Trophoblast cell (in vitro differentiated cells and primary cell): ENCODE measurements at regions not wholly inside any gene's neighbourhood (a gene's known extent, or its start where the extent isn't known, plus 50 kb on each side); places are given as distances from the start of the nearest gene placed in this dataset.

Experiments
- DNase-seq, 2 donors: peaks; one replicate each; pipeline ENCODE4 v3.0.0-alpha.2; 2016
- H2AFZ ChIP-seq: 2 replicates; pipeline ENCODE4 v1.6.1; 2013; ENCODE audit warnings: low read length, moderate library complexity, mild to moderate bottlenecking; ENCODE audit not compliant: insufficient read depth, poor library complexity
- H2AK5ac ChIP-seq: 2 replicates; pipeline ENCODE4 v1.6.1; 2013; ENCODE audit warnings: mild to moderate bottlenecking, low read length
- H2BK120ac ChIP-seq: 2 replicates; pipeline ENCODE4 v1.6.1; 2013; ENCODE audit warnings: low read length, mild to moderate bottlenecking, moderate library complexity; ENCODE audit not compliant: insufficient read depth, poor library complexity
- H2BK12ac ChIP-seq: 2 replicates; pipeline ENCODE4 v1.6.1; 2013; ENCODE audit warnings: mild to moderate bottlenecking, low read length, moderate library complexity
- H2BK5ac ChIP-seq: 2 replicates; pipeline ENCODE4 v1.6.1; 2013; ENCODE audit warnings: low read length, low read depth, moderate library complexity, mild to moderate bottlenecking; ENCODE audit not compliant: poor library complexity
- H3K14ac ChIP-seq: 2 replicates; pipeline ENCODE4 v1.6.1; 2013; ENCODE audit warnings: mild to moderate bottlenecking, low read length
- H3K18ac ChIP-seq: 2 replicates; pipeline ENCODE4 v1.6.1; 2013; ENCODE audit warnings: mild to moderate bottlenecking, low read length
- H3K23ac ChIP-seq: 2 replicates; pipeline ENCODE4 v1.6.1; 2013; ENCODE audit warnings: low read length
- H3K27ac ChIP-seq: 2 replicates; pipeline ENCODE4 v1.5.1; 2013; ENCODE audit warnings: low read depth, mild to moderate bottlenecking, inconsistent platforms, low read length, moderate library complexity
- H3K27me3 ChIP-seq: 2 replicates; pipeline ENCODE4 v1.6.1; 2013; ENCODE audit warnings: inconsistent platforms, mild to moderate bottlenecking, low read length, moderate library complexity; ENCODE audit not compliant: insufficient read depth
- H3K36me3 ChIP-seq, 2 experiments: 1 replicate in 1 of 2; 2 replicates in 1 of 2; pipeline ENCODE4 v1.6.1; 2013; ENCODE audit warnings: low read length in 2 of 2, mild to moderate bottlenecking in 2 of 2, moderate library complexity in 1 of 2; ENCODE audit not compliant: insufficient read depth in 2 of 2, control insufficient read depth in 1 of 2
- H3K4ac ChIP-seq: 2 replicates; pipeline ENCODE4 v1.6.1; 2013; ENCODE audit warnings: low read depth, mild to moderate bottlenecking, low read length, moderate library complexity
- H3K4me1 ChIP-seq, 2 experiments: 1 replicate in 1 of 2; 2 replicates in 1 of 2; pipeline ENCODE4 v1.6.1; 2013; ENCODE audit warnings: low read length in 2 of 2, mild to moderate bottlenecking in 2 of 2, moderate library complexity in 1 of 2; ENCODE audit not compliant: insufficient read depth in 2 of 2, control insufficient read depth in 1 of 2
- H3K4me2 ChIP-seq: 2 replicates; pipeline ENCODE4 v1.6.1; 2013; ENCODE audit warnings: inconsistent platforms, mild to moderate bottlenecking, low read length, moderate library complexity
- H3K4me3 ChIP-seq: 2 replicates; pipeline ENCODE4 v1.5.1; 2013; ENCODE audit warnings: mild to moderate bottlenecking, low read depth, low read length, inconsistent platforms
- H3K79me1 ChIP-seq: one replicate; pipeline ENCODE4 v1.6.1; 2013; ENCODE audit warnings: low read length
- H3K79me2 ChIP-seq: 2 replicates; pipeline ENCODE4 v1.6.1; 2013; ENCODE audit warnings: low read length, mild to moderate bottlenecking; ENCODE audit not compliant: control insufficient read depth, insufficient read depth, poor library complexity
- H3K9ac ChIP-seq: 2 replicates; pipeline ENCODE4 v1.6.1; 2013; ENCODE audit warnings: mild to moderate bottlenecking, low read length
- H3K9me3 ChIP-seq: 2 replicates; pipeline ENCODE4 v1.6.1; 2013; ENCODE audit warnings: low read depth, mild to moderate bottlenecking, control low read depth, inconsistent platforms, low read length; ENCODE audit not compliant: insufficient read depth
- H4K12ac ChIP-seq: 2 replicates; pipeline ENCODE4 v1.6.1; 2013; ENCODE audit warnings: low read depth, mild to moderate bottlenecking, low read length, moderate library complexity
- H4K8ac ChIP-seq: 2 replicates; pipeline ENCODE4 v1.6.1; 2013; ENCODE audit warnings: low read depth, mild to moderate bottlenecking, low read length, moderate library complexity
- H4K91ac ChIP-seq: one replicate; pipeline ENCODE4 v1.6.1; 2013; ENCODE audit warnings: low read depth, mild to moderate bottlenecking, low read length, moderate library complexity
- WGBS: extraction: QIAGEN DNeasy Blood & Tissue Kit; methylation state at CpG from one replicate; pipeline ENCODE4 v1.1.7; 2013; ENCODE audit warnings: missing lambda C conversion rate; ENCODE audit not compliant: insufficient read length, insufficient coverage; ENCODE audit errors: extremely low coverage; 5-methylcytosine and 5-hydroxymethylcytosine counted together

DNA sequence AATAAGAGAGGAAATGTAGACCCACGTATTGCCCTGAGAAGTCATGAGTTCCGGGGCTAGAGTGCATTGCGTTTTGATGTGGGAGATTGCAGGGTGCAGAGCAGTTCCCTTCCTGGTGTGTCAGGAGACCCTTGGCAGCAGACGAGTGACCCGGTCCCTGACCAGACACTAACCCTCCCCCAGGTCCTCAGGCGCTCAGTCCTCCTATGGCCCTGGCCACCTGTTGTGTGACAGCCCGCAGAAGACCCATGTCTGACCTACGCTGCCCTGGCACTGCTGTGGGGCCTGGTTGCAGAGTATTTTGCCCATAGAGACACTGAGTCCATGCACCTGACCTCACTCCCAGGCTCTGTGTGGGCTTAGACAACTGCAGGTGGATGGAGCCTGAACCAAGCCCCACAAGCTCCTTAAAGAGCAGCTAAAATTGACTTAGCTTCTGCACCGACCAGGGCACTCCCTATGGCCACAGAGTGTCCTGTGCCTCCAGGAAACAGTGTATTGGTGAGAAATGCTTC is 833.8 kb downstream of the TBC1D22A start:
- no peak overlapping the region for H3K4me3 ChIP-seq
- no peaks in the 10 kb centered on the region for H3K79me2 ChIP-seq
- H3K4ac ChIP-seq: no peak overlapping the region
- H4K91ac ChIP-seq: no peak overlapping the region
- no peak for DNase-seq
- no CpG with 5 or more reads among the region's 9 CpGs for WGBS
- H3K36me3 ChIP-seq: no peaks in the 10 kb centered on the region
- H2BK120ac ChIP-seq: no peak overlapping the region
- H2BK5ac ChIP-seq: no peak overlapping the region
- no peak overlapping the region for H3K9ac ChIP-seq
- no peak overlapping the region for H3K14ac ChIP-seq
- no peak overlapping the region for H2BK12ac ChIP-seq
- H3K27ac ChIP-seq: no peak overlapping the region
- no peak overlapping the region for H2AFZ ChIP-seq
- H3K9me3 ChIP-seq: peaks cover 54% of the 10 kb centered on the region
- no peak overlapping the region for H4K12ac ChIP-seq
- H3K27me3 ChIP-seq: no peaks in the 10 kb centered on the region
- H2AK5ac ChIP-seq: no peak overlapping the region
- no peak overlapping the region for H4K8ac ChIP-seq
- no peaks in the 10 kb centered on the region for H3K79me1 ChIP-seq
- H3K18ac ChIP-seq: no peak overlapping the region
- no peak overlapping the region for H3K4me2 ChIP-seq
- no peaks in the 10 kb centered on the region for H3K4me1 ChIP-seq
- no peak overlapping the region for H3K23ac ChIP-seq

DNA sequence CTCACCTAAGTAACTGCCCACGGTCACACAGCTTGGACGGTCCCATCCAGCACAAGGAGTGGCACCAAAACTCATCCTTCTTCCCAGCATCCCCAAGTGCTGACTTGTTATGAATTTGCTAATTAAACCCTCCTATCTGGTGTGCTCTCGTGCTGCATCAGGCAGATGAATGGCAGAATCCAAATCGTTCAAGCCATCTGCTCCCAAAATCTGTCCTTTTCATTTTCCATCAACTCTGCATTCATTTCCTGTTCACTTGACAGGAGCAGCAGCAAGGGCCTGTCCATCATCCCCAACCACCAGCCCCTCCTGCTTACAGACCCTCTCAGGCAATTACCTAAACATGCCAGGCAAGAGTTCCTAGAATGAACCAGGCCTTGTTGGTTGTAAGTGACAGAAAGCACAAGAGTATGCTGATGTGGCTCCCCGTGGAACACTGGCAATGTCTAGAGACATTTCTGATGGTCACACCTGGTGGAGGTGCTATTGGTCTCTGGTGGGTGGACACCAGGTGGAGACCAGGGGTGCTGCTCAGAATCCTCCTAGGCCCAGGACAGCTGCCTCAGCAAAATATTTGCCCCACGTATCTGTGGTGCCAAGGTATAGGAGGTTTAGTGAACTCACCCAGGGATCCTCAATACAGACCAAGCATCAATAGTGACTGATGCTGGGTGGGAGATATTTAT is 832.5 kb downstream of the TBC1D22A start:
- Histone ChIP-seq H4K12ac (no peak overlapping the region), H3K18ac (no peak overlapping the region), H4K91ac (no peak overlapping the region), H2BK12ac (no peak overlapping the region), H3K9ac (no peak overlapping the region), H3K9me3 (peaks cover 58% of the 10 kb centered on the region), H2BK5ac (no peak overlapping the region), H3K79me1 (no peaks in the 10 kb centered on the region), H3K36me3 (no peaks in the 10 kb centered on the region), H2AK5ac (no peak overlapping the region), H3K4me2 (no peak overlapping the region), H3K14ac (no peak overlapping the region), H3K4me3 (no peak overlapping the region), H4K8ac (no peak overlapping the region), H2BK120ac (no peak overlapping the region), H3K27me3 (no peaks in the 10 kb centered on the region), H3K27ac (no peak overlapping the region), H2AFZ (no peak overlapping the region), H3K4me1 (no peaks in the 10 kb centered on the region), H3K79me2 (no peaks in the 10 kb centered on the region), H3K4ac (no peak overlapping the region), H3K23ac (no peak overlapping the region)
- DNase-seq: no peak
- WGBS: no CpG with 5 or more reads among the region's 6 CpGs

DNA sequence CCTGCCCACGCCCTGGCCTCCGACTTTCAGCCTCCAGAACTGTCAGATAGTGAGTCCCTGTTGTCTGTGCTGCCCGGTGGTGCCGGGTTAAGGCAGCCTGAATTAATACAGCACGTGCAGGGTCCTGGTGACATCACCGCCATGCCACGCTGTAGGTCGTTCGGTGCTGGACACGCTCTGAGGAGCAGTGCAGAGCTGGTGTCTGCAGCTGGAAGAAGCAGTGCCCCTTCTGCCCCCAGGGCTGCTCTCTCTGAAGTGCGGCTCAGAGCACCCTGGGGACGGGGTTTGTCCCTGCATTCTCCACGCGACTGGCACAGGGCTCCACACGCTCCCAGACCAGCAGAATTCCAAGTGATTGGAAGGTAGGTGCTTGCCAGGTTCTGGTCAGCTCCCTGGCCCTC is 831.5 kb downstream of the TBC1D22A start:
- no CpG with 5 or more reads among the region's 15 CpGs for WGBS
- Histone ChIP-seq H3K9ac (no peak overlapping the region), H3K4me3 (no peak overlapping the region), H4K8ac (no peak overlapping the region), H3K79me2 (no peaks in the 10 kb centered on the region), H3K4me1 (no peaks in the 10 kb centered on the region), H3K9me3 (peaks cover 63% of the 10 kb centered on the region), H2BK5ac (no peak overlapping the region), H2BK120ac (no peak overlapping the region), H4K12ac (no peak overlapping the region), H3K4ac (no peak overlapping the region), H3K36me3 (no peaks in the 10 kb centered on the region), H3K27ac (no peak overlapping the region), H2AK5ac (no peak overlapping the region), H3K18ac (no peak overlapping the region), H2AFZ (no peak overlapping the region), H4K91ac (no peak overlapping the region), H3K27me3 (no peaks in the 10 kb centered on the region), H3K23ac (no peak overlapping the region), H2BK12ac (no peak overlapping the region), H3K14ac (no peak overlapping the region), H3K4me2 (no peak overlapping the region), H3K79me1 (no peaks in the 10 kb centered on the region)
- no peak for DNase-seq

DNA sequence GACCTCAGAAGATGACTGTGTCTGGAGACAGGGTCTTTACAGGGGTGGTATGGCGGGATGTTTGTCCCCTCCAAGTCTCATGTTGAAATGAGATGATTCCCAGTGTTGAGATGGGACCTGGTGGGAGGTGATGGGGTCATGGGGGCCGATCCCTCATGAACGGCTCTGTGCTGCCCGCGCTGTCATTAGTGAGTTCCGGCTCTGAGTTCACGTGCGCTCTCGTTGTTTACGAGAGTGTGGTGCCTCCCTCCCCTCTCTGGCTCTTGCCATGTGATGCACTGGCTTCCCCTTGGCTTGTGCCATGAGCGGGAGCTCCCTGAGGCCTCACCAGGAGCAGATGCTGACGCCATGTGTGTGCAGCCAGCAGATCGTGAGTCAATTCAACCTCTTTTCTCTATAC is 830.8 kb downstream of the TBC1D22A start:
- no peak overlapping the region for H2BK12ac ChIP-seq
- no CpG with 5 or more reads among the region's 13 CpGs for WGBS
- no peak overlapping the region for H4K12ac ChIP-seq

More for the DNA sequence above, 830.8 kb downstream of the TBC1D22A start:
- no peaks in the 10 kb centered on the region for H3K27me3 ChIP-seq
- no peak overlapping the region for H3K9ac ChIP-seq
- no peak overlapping the region for H3K14ac ChIP-seq
- H2AFZ ChIP-seq: no peak overlapping the region
- no peaks in the 10 kb centered on the region for H3K79me1 ChIP-seq
- H3K4me1 ChIP-seq: no peaks in the 10 kb centered on the region
- DNase-seq: no peak
- no peak overlapping the region for H3K4ac ChIP-seq
- H2BK5ac ChIP-seq: no peak overlapping the region
- no peak overlapping the region for H2BK120ac ChIP-seq
- no peaks in the 10 kb centered on the region for H3K79me2 ChIP-seq
- H3K4me3 ChIP-seq: no peak overlapping the region
- no peak overlapping the region for H3K4me2 ChIP-seq
- H4K8ac ChIP-seq: no peak overlapping the region
- no peak overlapping the region for H2AK5ac ChIP-seq
- no peak overlapping the region for H3K27ac ChIP-seq
- no peaks in the 10 kb centered on the region for H3K36me3 ChIP-seq
- H3K23ac ChIP-seq: no peak overlapping the region
- H4K91ac ChIP-seq: no peak overlapping the region
- no peak overlapping the region for H3K18ac ChIP-seq
- H3K9me3 ChIP-seq: peaks cover 67% of the 10 kb centered on the region
